ENCODE measurements at regions not wholly inside any gene's neighbourhood (a gene's known extent, or its start where the extent isn't known, plus 50 kb on each side); places are given as distances from the start of the nearest gene placed in this dataset.

DNA sequence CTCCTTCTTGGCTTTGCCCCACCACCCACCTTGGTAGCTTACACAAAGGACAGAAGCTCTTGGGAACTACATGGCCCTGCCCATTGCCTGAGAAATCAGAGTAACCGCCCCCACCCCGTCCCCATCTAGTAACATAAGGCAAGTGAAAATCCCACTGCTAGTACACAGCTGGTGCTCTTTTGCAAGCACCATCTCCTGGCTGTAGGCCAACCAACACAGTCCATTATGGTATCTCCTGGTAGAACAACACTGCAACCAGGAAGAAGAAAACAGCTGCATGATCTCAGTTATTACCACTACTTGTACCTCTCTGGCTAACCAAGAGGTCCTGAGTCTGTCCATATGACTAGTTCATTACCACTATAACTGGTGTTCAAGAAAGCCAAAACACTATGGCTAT lies 841.1 kb upstream of the MANEA start:
- H3K4me3 ChIP-seq = no peak overlapping the region
- H3K9me3 ChIP-seq = no peaks in the 10 kb centered on the region
- no peak for DNase-seq (ENCODE audit: extremely low spot score in 2 of 2)
- intact Hi-C loops (cut with DNase I) = no loop called here
- H3K4me1 ChIP-seq = no peaks in the 10 kb centered on the region
- H3K27ac ChIP-seq = no peak overlapping the region
- no peaks in the 10 kb centered on the region for H3K36me3 ChIP-seq
- TF ChIP-seq POLR2AphosphoS5 (IDR thresholded peaks at IDR 0.05; ENCODE audit: insufficient read depth in 1 of 2, low read depth in 1 of 2) (no peak), POLR2A (IDR thresholded peaks at IDR 0.05) (no peak)
- TF ChIP-seq, protein P1, sequence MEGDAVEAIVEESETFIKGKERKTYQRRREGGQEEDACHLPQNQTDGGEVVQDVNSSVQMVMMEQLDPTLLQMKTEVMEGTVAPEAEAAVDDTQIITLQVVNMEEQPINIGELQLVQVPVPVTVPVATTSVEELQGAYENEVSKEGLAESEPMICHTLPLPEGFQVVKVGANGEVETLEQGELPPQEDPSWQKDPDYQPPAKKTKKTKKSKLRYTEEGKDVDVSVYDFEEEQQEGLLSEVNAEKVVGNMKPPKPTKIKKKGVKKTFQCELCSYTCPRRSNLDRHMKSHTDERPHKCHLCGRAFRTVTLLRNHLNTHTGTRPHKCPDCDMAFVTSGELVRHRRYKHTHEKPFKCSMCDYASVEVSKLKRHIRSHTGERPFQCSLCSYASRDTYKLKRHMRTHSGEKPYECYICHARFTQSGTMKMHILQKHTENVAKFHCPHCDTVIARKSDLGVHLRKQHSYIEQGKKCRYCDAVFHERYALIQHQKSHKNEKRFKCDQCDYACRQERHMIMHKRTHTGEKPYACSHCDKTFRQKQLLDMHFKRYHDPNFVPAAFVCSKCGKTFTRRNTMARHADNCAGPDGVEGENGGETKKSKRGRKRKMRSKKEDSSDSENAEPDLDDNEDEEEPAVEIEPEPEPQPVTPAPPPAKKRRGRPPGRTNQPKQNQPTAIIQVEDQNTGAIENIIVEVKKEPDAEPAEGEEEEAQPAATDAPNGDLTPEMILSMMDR (IDR thresholded peaks at IDR 0.05) = no peak
- H3K27me3 ChIP-seq = no peaks in the 10 kb centered on the region

GRCh38 chr6:94735270-94735669 lies 842.1 kb upstream of the MANEA start:
- intact Hi-C loops (cut with DNase I) = no loop called here
- TF ChIP-seq, protein P1 (IDR thresholded peaks at IDR 0.05) = no peak
- TF ChIP-seq POLR2A (IDR thresholded peaks at IDR 0.05) = no peak
- TF ChIP-seq POLR2AphosphoS5 (IDR thresholded peaks at IDR 0.05; ENCODE audit: insufficient read depth in 1 of 2, low read depth in 1 of 2) = no peak

GRCh38 chr6:94734751-94735150 lies 842.6 kb upstream of the MANEA start:
- no peak overlapping the region for H3K4me3 ChIP-seq
- no peaks in the 10 kb centered on the region for H3K27me3 ChIP-seq
- TF ChIP-seq, protein P1 (IDR thresholded peaks at IDR 0.05) = no peak
- no peak for TF ChIP-seq POLR2AphosphoS5 (IDR thresholded peaks at IDR 0.05; ENCODE audit: insufficient read depth in 1 of 2, low read depth in 1 of 2)
- no peak for TF ChIP-seq POLR2A (IDR thresholded peaks at IDR 0.05)
- H3K4me1 ChIP-seq = no peaks in the 10 kb centered on the region
- no peaks in the 10 kb centered on the region for H3K36me3 ChIP-seq
- H3K9me3 ChIP-seq = no peaks in the 10 kb centered on the region
- intact Hi-C loops (cut with DNase I) = no loop called here
- DNase-seq (ENCODE audit: extremely low spot score in 2 of 2) = no peak
- H3K27ac ChIP-seq = no peak overlapping the region

More at GRCh38 chr6:94735270-94735669, 842.1 kb upstream of the MANEA start:
- Histone ChIP-seq H3K27me3 (no peaks in the 10 kb centered on the region), H3K27ac (no peak overlapping the region), H3K36me3 (no peaks in the 10 kb centered on the region), H3K9me3 (no peaks in the 10 kb centered on the region), H3K4me1 (no peaks in the 10 kb centered on the region), H3K4me3 (no peak overlapping the region)
- no peak for DNase-seq (ENCODE audit: extremely low spot score in 2 of 2)

DNA sequence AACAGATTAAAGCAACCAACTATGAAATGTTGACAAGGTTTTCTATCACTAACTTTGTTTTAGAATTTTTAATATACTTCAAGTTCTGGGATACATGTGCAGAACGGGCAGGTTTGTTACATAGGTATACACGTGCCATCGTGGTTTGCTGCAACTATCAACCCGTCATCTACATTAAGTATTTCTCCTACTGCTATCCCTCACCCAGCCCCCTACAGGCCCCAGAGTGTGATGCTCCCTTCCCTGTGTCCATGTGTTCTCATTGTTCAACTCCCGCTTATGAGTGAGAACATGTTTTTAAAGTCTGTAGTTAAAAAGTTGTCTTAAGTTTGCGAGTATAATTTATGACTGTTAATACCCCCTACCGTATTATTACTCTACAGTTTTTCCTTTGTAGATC lies 844.3 kb upstream of the MANEA start:
- intact Hi-C loops (cut with DNase I) = no loop called here
- Histone ChIP-seq H3K27me3 (no peaks in the 10 kb centered on the region), H3K4me1 (no peaks in the 10 kb centered on the region), H3K9me3 (no peaks in the 10 kb centered on the region), H3K36me3 (no peaks in the 10 kb centered on the region), H3K27ac (no peak overlapping the region), H3K4me3 (no peak overlapping the region)
- no peak for DNase-seq (ENCODE audit: extremely low spot score in 2 of 2)
- TF ChIP-seq, protein P1 (IDR thresholded peaks at IDR 0.05) = no peak
- TF ChIP-seq POLR2AphosphoS5 (IDR thresholded peaks at IDR 0.05; ENCODE audit: insufficient read depth in 1 of 2, low read depth in 1 of 2) = no peak
- TF ChIP-seq POLR2A (IDR thresholded peaks at IDR 0.05) = no peak

- Histone ChIP-seq H3K27ac (no peak overlapping the region), H3K36me3 (no peaks in the 10 kb centered on the region), H3K9me3 (no peaks in the 10 kb centered on the region), H3K4me3 (no peak overlapping the region), H3K4me1 (no peaks in the 10 kb centered on the region), H3K27me3 (no peaks in the 10 kb centered on the region)
- no peak for DNase-seq (ENCODE audit: extremely low spot score in 2 of 2)
- TF ChIP-seq POLR2A (IDR thresholded peaks at IDR 0.05) (no peak), POLR2AphosphoS5 (IDR thresholded peaks at IDR 0.05; ENCODE audit: insufficient read depth in 1 of 2, low read depth in 1 of 2) (no peak)
- TF ChIP-seq, protein P1 (IDR thresholded peaks at IDR 0.05) = no peak
- intact Hi-C loops (cut with DNase I) = no loop called here
Measured at GRCh38 chr6:94727710-94728109, 849.6 kb upstream of the MANEA start.
